H1 (cell line): ENCODE measurements at regions not wholly inside any gene's neighbourhood (a gene's known extent, or its start where the extent isn't known, plus 50 kb on each side); places are given as distances from the start of the nearest gene placed in this dataset.
A peak's percentile ranks its signal among the peaks of the same experiment; 100 is the strongest.

ENCODE experiments used
- EP300 ChIP-seq, 2 experiments: IDR thresholded peaks; 1 replicate in 1 of 2; 2 replicates in 1 of 2; pipeline ENCODE4 v1.6.1; 2011 to 2012; ENCODE audit warnings: low read depth in 2 of 2, low read length in 2 of 2, mild to moderate bottlenecking in 2 of 2, borderline replicate concordance in 1 of 2, inconsistent platforms in 1 of 2, moderate library complexity in 1 of 2
- POLR2AphosphoS5 ChIP-seq: IDR thresholded peaks from 2 replicates; pipeline ENCODE4 v1.6.1; 2011; ENCODE audit warnings: low read depth, low read length
- RAD21 ChIP-seq, 2 experiments: IDR thresholded peaks in 1 of 2; conservative IDR thresholded peaks in 1 of 2; 2 replicates each; pipeline ENCODE4 v1.6.1; 2011; ENCODE audit warnings: low read depth in 2 of 2, low read length in 2 of 2, improper control_type of control experiment in 1 of 2, inconsistent platforms in 1 of 2, mild to moderate bottlenecking in 1 of 2, moderate library complexity in 1 of 2
- RNF2 ChIP-seq: fragments of 200-900, 300-1000 bp; sonication (generic); IDR thresholded peaks from 2 replicates; pipeline ENCODE4 v1.7.1; 2016; ENCODE audit warnings: borderline replicate concordance, low read depth, mild to moderate bottlenecking, antibody characterized with exemption, low read length; ENCODE audit not compliant: poor library complexity, severe bottlenecking; ENCODE audit errors: missing control alignments
- SIX5 ChIP-seq: IDR thresholded peaks from 2 replicates; pipeline ENCODE4 v1.6.1; 2011; ENCODE audit warnings: mild to moderate bottlenecking, low read depth, low read length
- TCF12 ChIP-seq: IDR thresholded peaks from 2 replicates; pipeline ENCODE4 v1.6.1; 2011; ENCODE audit warnings: low read depth, mild to moderate bottlenecking, low read length
- ZNF274 ChIP-seq: IDR thresholded peaks from 2 replicates; pipeline ENCODE4 v1.7.0; 2012; ENCODE audit warnings: low read length, borderline replicate concordance; ENCODE audit errors: extremely low read depth

GRCh38 chr6:14474816-14475215, 357.2 kb downstream of the CD83 start (continued):
- TF ChIP-seq EP300 (IDR thresholded peaks at IDR 0.05; ENCODE audit: borderline replicate concordance in 1 of 2, low read depth in 2 of 2, low read length in 2 of 2) = no peak
- no peak for TF ChIP-seq RNF2
- no peak for TF ChIP-seq SIX5
- peak; percentile 35 to 58; a peak in 3 of 4 replicates for TF ChIP-seq RAD21 (IDR thresholded peaks at IDR 0.05 in 1 of 2, conservative IDR thresholded peaks at IDR 0.05 in 1 of 2; ENCODE audit: low read depth in 2 of 2, low read length in 2 of 2)
- TF ChIP-seq POLR2AphosphoS5 = no peak
- no peak for TF ChIP-seq TCF12
- no peak for TF ChIP-seq ZNF274
